ENCODE measurements at regions not wholly inside any gene's neighbourhood (a gene's known extent, or its start where the extent isn't known, plus 50 kb on each side); places are given as distances from the start of the nearest gene placed in this dataset.
"Not testable (repeated sequence)": the region's sequence is repeated elsewhere in the genome, so short reads cannot be mapped to it uniquely, and the experiment has no call there.

- no peak for DNase-seq (ENCODE audit: low spot score)
Measured at GRCh38 chr7:82566752-82567151, 123.2 kb upstream of the CACNA2D1 start.

- DNase-seq (ENCODE audit: low spot score) = no peak
Measured at GRCh38 chr7:82562716-82563404, 119.3 kb upstream of the CACNA2D1 start.

DNA sequence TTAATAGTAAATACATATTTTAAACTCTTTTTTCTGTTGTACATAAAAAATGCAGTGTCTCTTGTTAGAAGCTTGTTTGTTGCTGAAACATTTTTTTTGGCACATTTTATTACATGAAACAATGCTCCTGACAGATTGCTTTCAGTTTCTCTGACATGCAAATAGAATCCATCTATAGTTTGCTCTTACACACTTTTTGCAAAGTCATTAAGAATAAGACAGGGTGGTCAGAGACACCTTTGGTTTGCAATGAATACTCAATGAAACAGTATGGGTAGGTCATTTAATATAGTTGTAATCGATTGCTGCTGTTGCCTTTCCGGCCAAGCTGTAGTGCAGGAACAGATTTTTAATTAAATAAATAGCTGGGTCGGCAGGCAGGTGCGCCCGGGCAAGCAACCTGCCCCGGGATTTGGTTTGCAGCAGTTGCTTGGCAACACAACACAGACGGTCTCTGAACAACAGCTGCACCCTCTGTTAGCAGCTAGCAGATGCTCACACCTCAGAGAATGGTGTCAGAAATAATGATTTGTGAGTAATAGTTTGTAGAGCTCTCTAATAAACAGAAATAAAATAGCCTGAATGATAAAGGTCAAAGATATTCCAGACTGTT is 115.7 kb upstream of the CACNA2D1 start:
- DNase-seq (ENCODE audit: low spot score) = peak; percentile 52

GRCh38 chr7:82549616-82550285 is 106.2 kb upstream of the CACNA2D1 start:
- no peak for DNase-seq (ENCODE audit: low spot score)

DNA sequence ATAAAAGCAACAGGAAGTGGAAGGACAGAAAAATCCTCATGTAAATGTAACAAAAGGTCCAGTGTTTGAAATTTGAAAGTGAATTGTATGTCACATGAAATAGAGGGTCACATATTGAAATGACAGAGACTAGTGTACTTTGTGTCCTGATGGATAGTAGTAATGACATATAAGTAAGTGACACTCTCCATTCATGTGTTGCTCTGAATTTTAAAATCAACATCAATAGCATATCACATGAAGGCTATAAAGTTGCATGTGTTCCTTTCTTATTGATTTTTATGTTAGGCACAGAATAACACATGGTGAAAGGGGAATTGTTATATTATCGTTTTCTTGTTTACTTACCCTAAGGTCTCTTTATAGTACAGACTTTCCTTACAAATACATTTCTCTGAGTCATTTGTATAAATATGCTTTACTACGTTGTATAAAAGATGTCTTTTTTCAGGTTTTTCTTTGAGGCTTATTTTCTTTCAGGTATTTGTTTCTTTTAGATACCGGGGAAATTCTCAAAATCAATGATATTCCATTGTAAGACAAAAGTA is 104.6 kb upstream of the CACNA2D1 start:
- no peak for DNase-seq (ENCODE audit: low spot score)

GRCh38 chr7:82542665-82543064 is 99.1 kb upstream of the CACNA2D1 start:
- DNase-seq (ENCODE audit: low spot score) = no peak

GRCh38 chr7:82539969-82540368 is 96.4 kb upstream of the CACNA2D1 start:
- DNase-seq (ENCODE audit: low spot score) = no peak

GRCh38 chr7:82534684-82535083 is 91.1 kb upstream of the CACNA2D1 start:
- no peak for DNase-seq (ENCODE audit: low spot score)

DNA sequence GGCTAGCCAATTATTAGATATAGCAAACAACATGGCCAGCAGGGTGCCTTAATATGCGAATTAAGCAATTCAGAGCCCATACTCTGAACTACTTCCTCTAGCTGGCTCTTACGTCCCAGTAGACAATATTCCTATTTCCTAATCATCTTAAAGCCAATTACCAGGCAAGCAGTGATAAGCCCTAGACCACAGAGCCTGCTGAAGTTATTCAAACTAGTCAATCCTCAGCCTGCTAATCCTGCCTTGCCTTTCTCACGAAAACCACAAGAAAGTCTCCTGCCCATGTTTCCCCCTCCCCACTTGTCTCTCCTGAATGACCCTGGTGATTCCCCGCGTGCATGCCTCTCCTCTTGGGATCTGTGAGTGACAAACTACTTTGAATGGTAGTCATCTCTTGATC is 86.8 kb upstream of the CACNA2D1 start:
- DNase-seq (ENCODE audit: low spot score) = peak; percentile 45

DNA sequence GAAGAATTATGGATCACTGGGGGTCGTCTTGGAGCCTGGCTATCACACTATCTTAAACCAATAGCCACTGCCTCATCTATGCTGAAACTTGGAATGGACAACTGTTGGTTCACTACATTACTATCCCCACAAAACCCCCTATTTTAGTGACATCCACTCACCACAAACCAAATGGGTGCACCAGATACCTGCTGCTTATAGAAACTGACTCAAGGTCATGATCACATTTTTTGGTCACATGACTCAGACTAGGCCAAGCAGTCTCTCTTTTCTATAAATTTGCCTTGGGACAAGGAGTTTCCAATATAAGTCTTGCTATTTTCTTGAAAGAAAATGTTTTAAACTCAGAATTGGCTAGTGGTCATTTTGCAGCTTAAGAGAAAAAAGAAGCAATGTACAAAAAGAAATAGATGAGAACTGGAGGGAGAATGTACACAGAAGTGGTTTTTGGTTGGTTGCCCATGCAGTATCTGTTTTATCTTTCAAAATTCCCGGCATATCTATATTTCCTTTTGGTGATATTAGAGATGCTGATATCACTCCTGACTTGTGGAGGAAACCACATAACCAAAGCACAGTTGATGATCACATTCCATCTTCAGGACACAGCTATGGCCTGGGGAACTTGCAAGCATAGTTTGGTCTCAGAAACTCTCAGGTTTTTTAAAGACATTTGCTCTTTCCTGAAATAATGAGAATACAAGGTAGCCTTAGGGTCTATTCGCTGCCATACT is 85.2 kb upstream of the CACNA2D1 start:
- no peak for DNase-seq (ENCODE audit: low spot score)

- DNase-seq (ENCODE audit: low spot score) = no peak
Measured at GRCh38 chr7:82527851-82528250, 84.3 kb upstream of the CACNA2D1 start.

- DNase-seq (ENCODE audit: low spot score) = no peak
Measured at GRCh38 chr7:82521906-82522445, 78.4 kb upstream of the CACNA2D1 start.

DNA sequence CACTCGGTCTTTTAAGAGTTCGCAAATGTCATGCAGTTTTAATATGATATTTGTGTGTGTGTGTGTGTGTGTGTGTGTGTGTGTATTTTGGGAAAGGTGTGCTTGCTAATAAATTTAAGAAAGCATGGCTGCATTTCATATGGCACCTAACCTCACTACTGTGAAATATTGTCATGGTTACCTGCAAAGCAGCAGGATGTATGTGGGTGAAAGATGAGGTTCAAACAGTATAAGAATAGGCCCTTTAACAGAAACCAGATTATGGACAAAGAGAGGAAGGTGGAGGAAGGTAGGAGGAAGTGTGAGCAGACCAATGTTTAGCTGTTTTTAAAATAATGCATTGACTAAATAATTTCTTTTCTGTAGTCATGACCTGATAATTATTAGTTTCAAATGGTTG is 73.5 kb upstream of the CACNA2D1 start:
- DNase-seq (ENCODE audit: low spot score) = no peak

DNA sequence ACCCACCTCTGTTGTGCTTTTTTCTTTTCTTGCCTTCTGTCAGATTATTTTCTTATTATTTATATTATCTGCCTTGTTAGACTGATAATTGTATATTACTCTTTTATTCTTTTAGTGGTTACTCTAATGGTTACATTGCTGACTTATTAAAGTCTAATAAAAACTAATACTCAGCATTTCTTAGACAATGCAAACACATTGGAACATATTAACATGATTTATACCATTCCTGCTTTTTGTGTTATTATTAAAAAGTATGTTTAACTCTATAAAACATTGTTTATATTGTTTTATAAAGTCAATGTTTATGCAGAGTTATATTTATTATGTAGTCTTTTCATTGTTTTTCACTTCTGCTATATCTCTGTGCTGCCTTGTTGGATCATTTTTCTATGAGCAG is 68.0 kb upstream of the CACNA2D1 start:
- DNase-seq (ENCODE audit: low spot score) = no peak

DNA sequence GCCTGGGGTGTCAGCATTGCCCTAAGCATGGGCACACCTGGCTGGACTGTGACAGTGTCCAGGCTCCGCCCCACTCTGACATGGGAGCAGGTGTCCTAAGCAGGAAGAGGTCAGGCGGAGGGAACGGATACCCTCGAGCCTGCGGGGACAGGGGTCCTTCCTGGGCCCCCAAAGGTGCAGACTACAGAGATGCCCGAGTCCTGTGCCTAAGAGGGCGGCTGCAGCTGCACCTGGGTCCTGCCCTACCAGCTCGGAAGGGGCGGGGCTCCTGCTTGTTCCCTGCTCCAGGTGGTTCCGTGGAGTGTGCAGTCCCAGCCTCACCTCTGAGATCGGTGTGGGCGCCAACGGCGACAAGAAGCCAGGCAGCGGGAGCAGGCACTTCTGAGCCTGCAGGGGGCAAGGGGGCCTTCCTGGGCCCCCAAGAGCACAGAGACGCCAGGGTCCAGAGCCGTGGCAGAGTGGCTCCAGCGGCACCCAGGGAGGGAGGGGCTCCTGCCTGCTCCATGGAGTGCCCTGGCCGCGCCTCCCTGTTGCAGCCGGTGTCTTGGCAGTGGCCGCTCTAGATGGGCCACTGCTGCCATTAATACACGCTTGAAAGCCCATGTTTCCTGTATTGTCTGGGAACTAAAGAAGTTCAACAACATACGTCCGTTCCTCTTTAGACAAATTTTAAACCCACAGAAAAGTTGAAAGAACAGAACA is 64.5 kb upstream of the CACNA2D1 start:
- DNase-seq (ENCODE audit: low spot score) = peak; percentile 46

- no peak for DNase-seq (ENCODE audit: low spot score)
Measured at GRCh38 chr7:82507365-82507975, 63.9 kb upstream of the CACNA2D1 start.

DNA sequence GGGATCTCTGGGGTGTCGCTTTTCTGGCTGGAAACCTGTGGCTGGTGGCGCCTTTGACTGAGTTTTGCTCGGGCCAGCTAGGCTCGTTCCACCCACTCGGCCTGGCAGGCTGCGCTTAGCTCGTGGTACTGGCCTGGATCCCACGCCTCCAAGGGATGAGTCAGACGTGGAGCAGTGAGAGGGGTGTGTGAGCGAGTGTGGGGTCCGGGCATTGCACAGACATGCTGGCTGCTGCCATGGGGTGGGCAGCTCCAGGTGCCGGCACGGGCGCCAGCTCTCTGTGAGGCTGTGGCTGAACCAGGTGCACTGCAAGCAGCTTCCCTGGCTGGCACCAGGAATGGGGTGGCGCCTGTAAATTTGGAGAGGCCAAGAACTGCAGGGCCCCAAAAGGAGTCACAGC is 63.1 kb upstream of the CACNA2D1 start:
- no peak for DNase-seq (ENCODE audit: low spot score)

GRCh38 chr7:82506208-82506607 is 62.6 kb upstream of the CACNA2D1 start:
- no peak for DNase-seq (ENCODE audit: low spot score)

DNA sequence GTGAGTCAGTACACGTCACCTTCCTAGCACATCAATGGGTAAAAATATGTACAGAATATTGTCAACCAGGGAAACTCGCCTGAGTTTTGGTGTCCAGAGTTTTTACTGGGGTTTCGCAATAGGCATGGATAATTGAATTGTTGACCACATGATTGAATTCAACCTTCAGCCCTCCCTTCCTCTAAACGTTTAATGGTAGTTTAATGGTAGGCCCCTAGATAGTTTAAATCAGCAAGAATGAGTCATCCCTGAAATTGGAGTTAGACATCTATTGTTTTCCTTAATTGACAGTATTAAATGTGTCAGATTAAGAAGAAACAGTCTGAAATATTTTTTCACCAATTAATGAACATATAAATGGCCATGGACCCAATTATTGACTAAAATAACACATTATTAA is 57.8 kb upstream of the CACNA2D1 start:
- no peak for DNase-seq (ENCODE audit: low spot score)

GRCh38 chr7:82499546-82499945 is 56.0 kb upstream of the CACNA2D1 start:
- DNase-seq (ENCODE audit: low spot score) = not testable (repeated sequence)

GRCh38 chr7:82494420-82494819 is 50.8 kb upstream of the CACNA2D1 start:
- DNase-seq (ENCODE audit: low spot score) = no peak
